ENCODE measurements at regions not wholly inside any gene's neighbourhood (a gene's known extent, or its start where the extent isn't known, plus 50 kb on each side); places are given as distances from the start of the nearest gene placed in this dataset.
"Not testable (repeated sequence)": the region's sequence is repeated elsewhere in the genome, so short reads cannot be mapped to it uniquely, and the experiment has no call there.

DNA sequence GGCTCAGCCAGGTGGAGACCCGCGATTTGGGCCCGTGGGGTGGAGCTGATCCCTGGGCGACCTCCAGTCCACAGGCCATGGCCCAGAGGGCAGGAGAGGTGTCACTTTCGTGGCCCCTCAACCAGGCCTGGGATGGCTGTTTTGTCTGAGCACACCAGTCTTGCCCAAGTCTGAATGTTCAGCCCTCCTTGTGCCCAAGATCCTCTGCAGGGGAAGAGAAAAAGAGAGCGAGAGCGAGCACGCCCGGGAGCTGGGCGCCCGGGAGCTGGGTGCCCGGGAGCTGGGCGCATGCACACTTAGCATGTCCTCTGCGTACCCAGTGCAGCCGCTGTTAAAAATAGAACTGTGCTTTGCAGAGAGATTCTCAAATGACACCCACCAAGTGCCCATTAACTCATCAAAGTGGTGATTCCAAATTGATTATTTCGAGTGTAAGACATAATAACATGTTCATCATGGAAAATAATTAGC is 403.3 kb upstream of the TNRC6C start:
- TF ChIP-seq, protein P1, sequence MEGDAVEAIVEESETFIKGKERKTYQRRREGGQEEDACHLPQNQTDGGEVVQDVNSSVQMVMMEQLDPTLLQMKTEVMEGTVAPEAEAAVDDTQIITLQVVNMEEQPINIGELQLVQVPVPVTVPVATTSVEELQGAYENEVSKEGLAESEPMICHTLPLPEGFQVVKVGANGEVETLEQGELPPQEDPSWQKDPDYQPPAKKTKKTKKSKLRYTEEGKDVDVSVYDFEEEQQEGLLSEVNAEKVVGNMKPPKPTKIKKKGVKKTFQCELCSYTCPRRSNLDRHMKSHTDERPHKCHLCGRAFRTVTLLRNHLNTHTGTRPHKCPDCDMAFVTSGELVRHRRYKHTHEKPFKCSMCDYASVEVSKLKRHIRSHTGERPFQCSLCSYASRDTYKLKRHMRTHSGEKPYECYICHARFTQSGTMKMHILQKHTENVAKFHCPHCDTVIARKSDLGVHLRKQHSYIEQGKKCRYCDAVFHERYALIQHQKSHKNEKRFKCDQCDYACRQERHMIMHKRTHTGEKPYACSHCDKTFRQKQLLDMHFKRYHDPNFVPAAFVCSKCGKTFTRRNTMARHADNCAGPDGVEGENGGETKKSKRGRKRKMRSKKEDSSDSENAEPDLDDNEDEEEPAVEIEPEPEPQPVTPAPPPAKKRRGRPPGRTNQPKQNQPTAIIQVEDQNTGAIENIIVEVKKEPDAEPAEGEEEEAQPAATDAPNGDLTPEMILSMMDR (conservative IDR thresholded peaks at IDR 0.05; ENCODE audit: low read depth, low read length), result no peak
- H3K4me3 ChIP-seq (ENCODE audit: low read length), result no peak overlapping the region
- no peak for DNase-seq (ENCODE audit: low read depth)

DNA sequence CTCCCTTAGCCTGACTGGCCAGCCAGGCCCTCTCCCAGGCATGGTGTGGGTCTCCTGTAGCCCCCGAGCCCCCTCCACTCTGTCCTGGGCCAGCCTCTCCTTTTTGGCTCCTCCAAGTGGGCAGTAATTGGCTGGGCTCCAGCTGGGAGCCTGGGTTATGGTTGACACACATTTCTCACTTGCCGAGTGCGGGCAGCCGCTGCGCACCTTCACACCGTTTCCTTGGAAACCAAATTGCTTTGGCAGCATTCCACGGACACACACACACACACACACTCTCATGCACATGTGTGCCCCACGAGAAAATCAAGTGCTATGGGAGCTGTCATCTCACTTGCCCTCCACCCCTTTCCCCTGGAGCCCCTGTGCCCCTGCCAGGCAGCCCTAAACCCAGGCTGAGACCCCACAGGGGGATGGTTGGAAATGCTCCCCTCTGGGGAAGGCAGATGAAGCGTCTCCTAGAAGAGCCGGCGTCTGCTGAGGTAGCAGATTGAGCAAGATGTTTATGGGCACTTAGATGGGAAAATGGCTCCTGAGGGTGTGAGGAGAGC is 402.7 kb upstream of the TNRC6C start:
- DNase-seq (ENCODE audit: low read depth), result peak; percentile 29
- TF ChIP-seq, protein P1 (conservative IDR thresholded peaks at IDR 0.05; ENCODE audit: low read depth, low read length), result no peak
- H3K4me3 ChIP-seq (ENCODE audit: low read length), result no peak overlapping the region

DNA sequence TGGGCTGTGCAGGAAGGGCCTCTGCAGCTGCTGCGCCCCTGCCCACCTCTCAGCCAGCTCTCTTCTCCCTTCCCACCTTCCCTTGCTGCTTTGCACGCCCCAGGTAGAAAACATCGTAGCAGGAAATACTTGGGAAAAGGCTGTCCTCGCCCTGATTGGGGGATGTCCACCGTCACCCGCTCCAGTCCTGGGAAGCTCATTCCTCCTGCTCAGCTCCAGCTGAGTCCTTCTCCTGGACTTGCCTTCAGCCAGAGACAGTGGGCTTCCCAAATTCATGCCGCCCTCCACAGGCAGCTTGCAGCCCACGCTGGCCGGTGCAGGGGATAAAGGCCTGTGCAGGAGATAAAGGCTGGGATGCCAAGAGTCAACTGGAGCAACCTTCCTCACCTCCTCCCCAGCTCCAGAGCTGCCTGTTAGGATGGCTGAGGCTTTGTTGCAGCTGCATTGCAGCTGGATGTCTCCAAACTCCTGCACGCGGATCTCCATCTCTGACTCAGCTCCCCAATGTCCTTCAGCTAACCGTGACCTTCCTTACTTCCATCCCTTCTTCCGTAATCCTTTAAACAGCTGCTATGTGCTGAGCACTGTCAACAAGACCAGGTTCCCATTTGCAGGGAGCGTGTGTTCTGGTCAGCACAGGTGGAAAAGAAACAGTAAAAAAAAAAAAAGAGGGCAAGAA is 402.0 kb upstream of the TNRC6C start:
- TF ChIP-seq, protein P1 (conservative IDR thresholded peaks at IDR 0.05; ENCODE audit: low read depth, low read length), result no peak
- DNase-seq (ENCODE audit: low read depth), result no peak
- H3K4me3 ChIP-seq (ENCODE audit: low read length), result no peak overlapping the region

DNA sequence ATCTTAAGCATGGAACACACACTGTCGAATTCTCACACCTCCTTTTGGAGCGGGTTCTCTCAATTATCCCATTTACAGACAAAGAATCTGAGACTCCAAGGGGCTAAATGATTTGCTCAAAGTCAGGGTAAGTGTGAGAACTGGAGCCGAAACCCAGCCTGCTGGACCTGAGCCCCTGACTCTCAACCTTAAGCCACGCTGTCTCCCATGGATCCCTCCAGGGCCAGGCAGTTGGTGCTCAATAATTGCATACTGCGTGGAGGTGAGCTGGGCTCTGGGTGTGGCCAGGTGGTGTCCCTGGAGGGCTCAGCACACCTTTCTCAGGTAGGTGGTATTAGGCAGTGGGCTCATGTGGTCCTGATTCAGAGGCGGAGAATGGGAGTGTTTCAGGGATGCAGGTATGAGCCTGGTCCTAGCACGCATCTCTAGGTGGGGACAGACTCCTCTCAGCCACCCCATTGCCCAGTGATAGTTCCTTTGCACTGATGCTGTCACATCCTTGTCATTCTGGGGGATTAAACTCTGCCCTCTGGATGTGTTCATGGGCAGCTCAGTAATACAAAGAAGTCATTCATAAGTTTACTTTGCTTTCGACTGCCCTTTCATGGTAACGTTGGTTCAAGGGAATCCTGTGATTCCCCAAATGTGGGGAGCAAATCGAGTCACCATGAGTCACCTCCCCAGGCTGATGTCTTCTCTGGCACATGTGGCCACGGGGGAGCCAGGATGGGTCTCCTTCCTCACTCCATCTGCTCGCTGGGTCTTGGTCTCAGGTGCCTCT is 399.5 kb upstream of the TNRC6C start:
- TF ChIP-seq, protein P1 (conservative IDR thresholded peaks at IDR 0.05; ENCODE audit: low read depth, low read length), result no peak
- no peak overlapping the region for H3K4me3 ChIP-seq (ENCODE audit: low read length)
- DNase-seq (ENCODE audit: low read depth), result no peak

DNA sequence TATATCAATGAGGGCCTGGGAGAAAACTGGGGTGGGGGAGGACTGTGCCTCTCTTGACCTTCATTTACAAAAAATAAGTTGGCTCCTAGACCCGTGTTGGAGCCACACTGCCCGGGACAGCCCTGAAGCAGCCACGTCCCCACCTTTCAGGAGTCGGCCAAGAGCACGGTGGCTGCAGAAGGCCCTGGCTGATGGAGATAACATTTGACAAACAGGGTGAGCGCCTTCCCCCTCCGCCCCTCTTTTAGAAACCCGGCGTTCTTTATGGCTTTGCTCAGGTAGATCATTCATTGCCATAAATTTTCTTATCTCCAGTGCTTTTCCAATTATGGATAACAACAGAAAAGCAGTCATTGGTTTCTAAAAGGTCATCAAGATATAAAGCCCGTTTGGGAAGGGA is 398.1 kb upstream of the TNRC6C start:
- TF ChIP-seq, protein P1 (conservative IDR thresholded peaks at IDR 0.05; ENCODE audit: low read depth, low read length), result no peak
- DNase-seq (ENCODE audit: low read depth), result no peak
- H3K4me3 ChIP-seq (ENCODE audit: low read length), result no peak overlapping the region

DNA sequence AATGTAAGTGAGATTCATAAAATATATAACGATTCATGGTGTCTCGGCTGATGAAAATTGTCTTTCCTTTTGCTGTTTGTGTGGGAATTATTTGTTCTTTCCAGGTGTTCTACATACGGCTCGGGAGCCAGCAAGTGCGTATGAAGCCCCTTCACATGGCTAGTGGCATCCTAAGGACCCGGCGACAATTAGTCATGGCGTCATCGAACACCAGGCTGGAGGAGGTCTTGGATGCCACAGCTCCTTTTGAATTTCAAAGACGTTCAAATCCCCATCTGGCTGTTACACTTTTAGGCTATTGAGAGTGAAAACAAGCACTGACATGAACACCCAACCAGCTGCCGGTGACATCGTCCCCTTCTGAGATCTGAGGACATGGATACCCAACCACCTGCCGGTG is 397.7 kb upstream of the TNRC6C start:
- TF ChIP-seq, protein P1 (conservative IDR thresholded peaks at IDR 0.05; ENCODE audit: low read depth, low read length), result no peak
- no peak for DNase-seq (ENCODE audit: low read depth)
- no peak overlapping the region for H3K4me3 ChIP-seq (ENCODE audit: low read length)

DNA sequence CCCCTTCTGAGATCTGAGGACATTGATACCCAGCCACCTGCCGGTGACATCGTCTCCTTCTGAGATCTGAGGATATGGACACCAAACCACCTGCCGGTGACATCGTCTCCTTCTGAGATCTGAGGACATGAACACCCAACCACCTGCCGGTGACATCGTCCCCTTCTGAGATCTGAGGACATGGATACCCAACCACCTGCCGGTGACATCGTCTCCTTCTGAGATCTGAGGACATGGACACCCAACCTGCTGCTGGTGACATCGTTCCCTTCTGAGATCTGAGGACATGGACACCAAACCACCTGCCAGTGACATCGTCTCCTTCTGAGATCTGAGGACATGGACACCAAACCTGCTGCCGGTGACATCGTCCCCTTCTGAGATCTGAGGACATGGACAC is 396.1 kb upstream of the TNRC6C start:
- not testable (repeated sequence) for H3K4me3 ChIP-seq (ENCODE audit: low read length); DNase-seq (ENCODE audit: low read depth)
